ENCODE measurements at regions not wholly inside any gene's neighbourhood (a gene's known extent, or its start where the extent isn't known, plus 50 kb on each side); places are given as distances from the start of the nearest gene placed in this dataset.

- DNase-seq = no peak
Observed at GRCh38 chr1:103247517-103247916, 139.2 kb upstream of the COL11A1 start.

- no peak for DNase-seq
Observed at GRCh38 chr1:103243481-103243880, 135.2 kb upstream of the COL11A1 start.

- DNase-seq = no peak
Observed at GRCh38 chr1:103239034-103239433, 130.7 kb upstream of the COL11A1 start.

GRCh38 chr1:103230061-103230460 is 121.7 kb upstream of the COL11A1 start:
- no peak for DNase-seq

- DNase-seq = no peak
Observed at GRCh38 chr1:103220631-103221041, 112.3 kb upstream of the COL11A1 start.

- DNase-seq = peak; percentile 1
Observed at GRCh38 chr1:103218821-103219220, 110.5 kb upstream of the COL11A1 start.

GRCh38 chr1:103218369-103218768 is 110.0 kb upstream of the COL11A1 start:
- DNase-seq = no peak

- DNase-seq = no peak
Observed at GRCh38 chr1:103211073-103211472, 102.8 kb upstream of the COL11A1 start.

GRCh38 chr1:103208844-103209243 is 100.5 kb upstream of the COL11A1 start:
- no peak for DNase-seq

- no peak for DNase-seq
Observed at GRCh38 chr1:103199001-103199400, 90.7 kb upstream of the COL11A1 start.

GRCh38 chr1:103198076-103198475 is 89.8 kb upstream of the COL11A1 start:
- no peak for DNase-seq

GRCh38 chr1:103197216-103197615 is 88.9 kb upstream of the COL11A1 start:
- DNase-seq = no peak

GRCh38 chr1:103194984-103195383 is 86.7 kb upstream of the COL11A1 start:
- no peak for DNase-seq

GRCh38 chr1:103194060-103194459 is 85.7 kb upstream of the COL11A1 start:
- no peak for DNase-seq

GRCh38 chr1:103191327-103191726 is 83.0 kb upstream of the COL11A1 start:
- no peak for DNase-seq

GRCh38 chr1:103190766-103191165 is 82.4 kb upstream of the COL11A1 start:
- no peak for DNase-seq

GRCh38 chr1:103187673-103188072 is 79.4 kb upstream of the COL11A1 start:
- no peak for DNase-seq

- no peak for DNase-seq
Observed at GRCh38 chr1:103180660-103181059, 72.3 kb upstream of the COL11A1 start.

- DNase-seq = no peak
Observed at GRCh38 chr1:103177108-103177775, 68.9 kb upstream of the COL11A1 start.

- no peak for DNase-seq
Observed at GRCh38 chr1:103171041-103171590, 62.8 kb upstream of the COL11A1 start.

- DNase-seq = peak; percentile 13
Observed at GRCh38 chr1:103170609-103171008, 62.3 kb upstream of the COL11A1 start.

- DNase-seq = no peak
Observed at GRCh38 chr1:103162360-103162759, 54.0 kb upstream of the COL11A1 start.

- no peak for DNase-seq
Observed at GRCh38 chr1:103160281-103160680, 52.0 kb upstream of the COL11A1 start.

Data from hematopoietic multipotent progenitor cell treated with erythropoietin and hydrocortisone succinate and interleukin-3 and kit ligand, for 4 days (in vitro differentiated cells).